ENCODE measurements at regions not wholly inside any gene's neighbourhood (a gene's known extent, or its start where the extent isn't known, plus 50 kb on each side); places are given as distances from the start of the nearest gene placed in this dataset.

DNA sequence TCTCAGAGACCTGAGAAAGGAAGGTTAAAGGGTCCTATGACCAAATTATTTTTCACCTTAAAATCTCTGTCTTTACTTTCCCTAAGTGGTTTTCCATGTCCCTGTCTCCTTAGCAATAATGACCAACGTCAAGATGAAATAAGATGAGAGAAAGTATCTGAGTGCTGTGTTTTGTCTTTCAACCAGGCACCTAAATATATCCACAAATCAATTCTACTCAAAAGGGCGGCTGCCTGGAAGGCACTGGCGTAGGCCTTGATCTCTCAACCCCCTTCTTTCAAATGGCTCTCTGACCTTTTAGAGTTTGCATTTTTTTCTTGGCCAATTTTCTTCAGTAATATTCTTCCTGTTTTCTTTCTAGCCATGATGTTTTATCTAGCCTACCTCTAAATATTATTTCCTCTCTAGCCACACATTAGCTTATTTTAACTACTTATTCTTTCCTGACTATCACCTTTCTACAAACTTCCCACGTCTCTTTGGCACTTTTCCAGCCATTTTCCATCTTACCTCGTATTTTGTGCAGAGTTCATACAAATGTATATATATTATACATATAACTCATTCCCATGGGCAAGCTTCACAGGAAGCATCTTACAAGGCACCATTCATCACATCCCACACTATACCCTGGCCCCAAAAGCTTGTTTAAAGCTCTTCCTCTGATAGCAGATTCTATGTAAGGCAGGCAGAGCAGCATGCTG, 204.5 kb downstream of the SNX18 start:
- FAIRE-seq (no peak), DNase-seq (ENCODE audit: insufficient read length, low spot score) (no peak)

- FAIRE-seq (no peak), DNase-seq (ENCODE audit: insufficient read length, low spot score) (no peak)
Observed at GRCh38 chr5:54721116-54721515, 203.6 kb downstream of the SNX18 start.

DNA sequence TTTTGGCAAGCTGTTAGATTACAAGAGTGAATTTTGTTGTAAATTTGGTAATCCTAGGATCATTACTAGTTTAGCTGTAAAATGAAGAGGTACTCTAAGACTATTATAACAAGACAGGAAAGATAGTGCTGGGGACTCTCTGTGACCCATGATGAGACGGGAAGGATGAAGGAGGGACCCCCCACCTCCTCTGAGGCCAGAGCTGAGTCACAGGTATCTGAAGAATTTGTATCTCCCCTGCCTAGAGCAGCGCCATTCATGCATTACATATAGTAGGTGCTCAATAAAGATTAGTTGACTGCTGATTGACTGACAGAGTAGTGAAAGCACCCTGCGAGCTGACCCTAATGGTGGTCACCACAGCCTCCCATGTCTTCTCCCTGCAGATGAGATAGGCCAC, 202.8 kb downstream of the SNX18 start:
- FAIRE-seq: no peak
- no peak for DNase-seq (ENCODE audit: insufficient read length, low spot score)

DNA sequence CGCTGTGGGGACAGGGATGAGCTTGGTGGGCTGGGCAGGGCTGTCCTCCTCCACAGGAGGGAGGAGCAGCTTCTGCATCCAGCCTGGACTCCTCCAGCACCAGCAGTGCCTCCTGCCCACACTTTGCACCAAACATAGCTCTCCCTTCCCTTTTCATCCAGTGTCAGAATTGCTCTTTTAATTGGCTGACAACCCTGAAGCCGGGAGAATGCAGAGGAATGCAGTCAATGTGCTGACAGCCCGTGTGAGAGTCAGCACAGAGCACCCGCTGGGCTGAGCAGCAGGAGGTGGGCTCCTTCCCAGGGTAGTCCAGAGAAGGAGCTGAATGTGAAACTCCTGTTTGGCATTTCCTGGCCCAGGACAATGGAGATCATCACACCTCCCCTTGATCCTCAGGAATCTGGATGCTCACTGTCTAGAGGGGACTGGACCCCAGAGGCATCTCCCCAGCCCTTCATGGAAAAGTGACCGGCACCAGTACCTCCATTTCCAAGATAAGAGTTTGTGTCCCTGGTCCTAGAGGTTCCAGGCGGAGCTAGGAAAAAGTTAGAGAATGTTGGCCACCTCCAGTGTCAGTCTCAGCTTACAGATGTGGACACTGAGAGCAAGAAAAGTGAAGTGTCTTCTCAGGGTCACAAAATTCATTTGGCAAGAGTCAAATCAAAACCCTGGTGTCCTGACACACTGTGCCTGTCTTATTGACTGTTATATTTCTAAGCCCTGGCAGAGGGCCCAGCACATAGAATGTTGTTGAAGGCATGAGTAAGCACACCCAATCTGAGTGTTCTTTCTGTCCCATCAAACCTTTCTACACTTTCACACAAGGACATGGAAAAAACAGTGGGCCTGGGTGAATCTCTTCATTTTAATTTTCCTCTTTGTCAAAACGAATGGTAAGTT, 202.1 kb downstream of the SNX18 start:
- DNase-seq (ENCODE audit: insufficient read length, low spot score) (no peak), FAIRE-seq (no peak)

DNA sequence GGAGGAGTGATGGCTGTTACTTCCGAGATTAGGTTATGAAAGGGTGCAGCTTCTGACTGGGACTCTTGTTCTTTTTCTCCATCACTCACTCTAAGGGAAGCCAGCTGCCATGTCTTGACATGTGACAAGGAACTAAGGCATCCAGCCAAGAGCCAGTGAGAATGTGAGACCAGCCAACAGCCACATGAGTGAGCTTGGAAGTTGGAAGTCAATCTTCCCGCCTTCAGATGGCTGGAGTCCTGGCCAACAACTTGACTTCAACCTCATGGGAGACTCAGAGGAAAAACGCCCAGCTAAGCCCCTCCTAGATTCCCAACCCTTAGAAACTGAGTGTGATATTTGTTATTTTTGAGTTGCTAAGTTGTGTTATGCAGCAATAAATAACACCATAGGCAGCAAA, 201.1 kb downstream of the SNX18 start:
- FAIRE-seq (no peak), DNase-seq (ENCODE audit: insufficient read length, low spot score) (no peak)

DNA sequence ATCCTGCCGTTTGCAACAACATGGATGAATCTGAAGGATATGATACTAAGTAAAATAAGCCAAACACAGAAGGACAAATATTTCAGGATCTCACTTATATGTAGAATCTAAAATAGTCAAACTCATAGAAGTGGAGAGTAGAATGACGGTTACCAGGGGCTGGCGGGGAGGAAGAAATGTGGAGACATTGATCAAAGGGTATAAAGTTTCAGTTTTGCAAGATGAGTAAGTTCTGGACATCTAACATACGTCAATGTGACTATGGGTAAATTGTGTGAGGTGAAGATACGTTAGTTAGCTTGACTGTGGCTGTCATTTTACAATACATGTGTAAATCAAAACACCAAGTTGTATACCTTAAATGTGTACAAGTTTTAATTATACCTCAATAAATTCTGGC, 200.3 kb downstream of the SNX18 start:
- FAIRE-seq: no peak
- no peak for DNase-seq (ENCODE audit: insufficient read length, low spot score)

GRCh38 chr5:54717459-54717858, 199.9 kb downstream of the SNX18 start:
- FAIRE-seq (no peak), DNase-seq (ENCODE audit: insufficient read length, low spot score) (no peak)

- DNase-seq (ENCODE audit: insufficient read length, low spot score) (no peak), FAIRE-seq (no peak)
Observed at GRCh38 chr5:54713923-54714581, 196.5 kb downstream of the SNX18 start.

DNA sequence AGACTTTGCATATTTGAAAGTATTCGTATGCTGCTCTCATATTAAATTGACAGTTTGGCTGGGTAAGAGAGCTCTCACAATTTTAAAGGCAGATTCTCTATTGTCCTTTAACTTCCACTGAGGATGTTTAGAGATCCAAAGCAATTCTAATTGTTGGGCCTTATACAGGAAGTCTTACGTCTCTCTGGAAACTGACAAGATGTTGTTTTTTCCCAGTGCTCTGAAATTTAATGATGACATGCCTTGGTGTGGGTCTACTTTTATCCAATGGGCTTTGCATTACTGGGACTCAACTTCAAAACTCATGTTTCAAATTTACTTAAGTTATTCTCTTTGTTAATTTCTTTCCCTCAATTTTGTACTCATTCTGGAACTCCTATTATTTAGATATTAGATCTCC, 191.5 kb downstream of the SNX18 start:
- no peak for FAIRE-seq
- no peak for DNase-seq (ENCODE audit: insufficient read length, low spot score)

GRCh38 chr5:54707841-54708240, 190.3 kb downstream of the SNX18 start:
- DNase-seq (ENCODE audit: insufficient read length, low spot score): no peak
- no peak for FAIRE-seq

DNA sequence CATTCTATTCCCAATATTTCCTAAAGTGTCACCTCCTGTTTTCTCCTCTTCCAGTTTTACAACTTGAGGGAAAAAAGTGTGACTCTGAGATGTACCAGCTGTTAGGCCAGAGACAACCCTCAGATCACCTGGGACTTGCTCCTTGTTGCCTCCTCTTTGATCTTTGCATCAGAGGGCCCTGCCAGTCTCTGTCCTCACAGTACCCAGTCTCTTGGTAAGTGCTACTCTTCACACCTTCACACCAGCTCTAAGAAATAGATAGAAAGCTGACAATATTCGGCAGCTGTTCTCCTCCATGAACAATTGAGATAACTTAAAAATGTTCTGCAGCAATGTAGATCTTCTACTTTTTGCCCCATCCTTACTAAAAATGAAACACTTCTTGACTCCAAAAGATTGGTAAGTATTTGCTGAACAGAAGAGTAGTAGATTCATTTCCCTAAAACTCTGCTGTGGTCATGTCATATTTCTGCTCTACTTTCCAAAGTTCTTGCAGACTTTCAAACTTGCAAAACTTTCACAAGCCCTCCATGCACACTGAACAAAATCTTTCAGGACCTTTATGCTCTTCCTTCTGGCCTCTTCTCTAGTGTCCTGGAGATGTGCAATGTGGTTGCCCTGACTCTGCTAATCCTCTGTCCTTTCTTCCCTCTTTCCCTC, 188.6 kb downstream of the SNX18 start:
- DNase-seq (ENCODE audit: insufficient read length, low spot score) (no peak), FAIRE-seq (no peak)

DNA sequence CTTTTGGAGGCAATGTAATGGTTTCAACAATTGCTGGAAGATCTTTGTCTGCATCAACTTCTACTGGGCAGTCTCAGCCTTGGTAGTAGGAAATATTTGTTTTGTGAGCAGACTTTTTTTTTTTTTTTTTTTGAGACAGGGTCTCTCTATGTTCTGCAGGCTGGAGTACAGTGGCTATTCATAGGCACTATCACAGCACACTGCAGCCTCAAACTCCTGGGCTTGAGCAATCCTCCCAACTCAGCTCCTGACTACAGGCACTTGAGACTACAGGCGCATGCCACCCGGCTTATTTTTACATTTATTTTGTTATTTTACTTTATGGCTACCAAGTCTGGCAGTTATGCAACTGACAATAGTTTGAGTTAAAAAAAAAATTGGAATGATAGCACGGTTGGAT, 187.3 kb downstream of the SNX18 start:
- no peak for DNase-seq (ENCODE audit: insufficient read length, low spot score)
- no peak for FAIRE-seq

DNA sequence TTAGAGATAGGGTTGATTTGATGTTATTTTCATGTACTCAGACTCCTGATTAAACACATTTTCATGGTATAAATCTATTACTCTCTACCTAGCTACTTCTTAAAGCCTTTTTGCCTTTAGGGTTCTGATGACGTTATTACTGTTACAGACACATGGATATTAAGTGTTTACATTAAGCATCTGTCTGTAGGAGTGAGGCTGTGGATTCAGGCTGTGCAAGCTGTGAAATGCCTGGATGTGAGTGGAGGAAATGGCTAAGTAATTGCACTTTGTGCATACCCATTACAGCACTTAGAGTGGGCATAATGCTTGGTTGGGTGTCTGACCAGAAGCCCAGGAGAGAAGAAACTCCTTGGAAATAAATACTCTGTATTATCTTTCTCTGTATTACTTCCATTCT, 186.8 kb downstream of the SNX18 start:
- DNase-seq (ENCODE audit: insufficient read length, low spot score) (no peak), FAIRE-seq (no peak)

DNA sequence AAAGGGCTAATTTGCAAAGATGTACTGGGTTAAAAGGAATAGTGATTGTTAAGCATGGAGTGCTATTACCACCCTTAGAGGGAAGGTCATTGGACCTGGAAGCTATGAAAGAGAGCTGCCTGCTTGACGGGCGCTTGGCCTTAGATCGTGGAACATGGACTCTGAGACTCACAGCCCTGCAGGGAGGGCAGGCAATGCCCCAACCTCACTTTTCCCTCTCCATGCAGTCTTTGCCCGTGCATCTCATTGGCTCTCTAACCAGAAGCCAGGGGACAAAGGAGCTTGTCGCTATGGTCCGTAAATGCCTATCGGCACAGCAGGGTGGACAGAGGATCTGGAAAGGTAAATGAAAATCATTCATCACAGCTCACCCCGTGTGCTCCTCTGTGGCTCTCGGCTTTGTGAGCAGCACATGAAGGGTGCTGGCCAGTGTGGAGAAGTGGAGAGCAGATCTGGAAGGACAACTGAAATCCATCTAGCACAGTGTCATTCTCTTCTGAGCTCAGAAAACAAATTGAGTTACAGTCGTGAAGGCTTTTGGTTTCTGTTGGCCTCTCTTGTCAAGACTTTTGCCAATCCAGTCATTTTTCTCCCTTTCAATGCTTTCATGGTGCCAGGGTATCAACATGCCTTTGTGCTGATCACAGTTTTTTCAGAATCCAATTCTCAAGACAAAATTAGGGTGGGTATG, 186.2 kb downstream of the SNX18 start:
- DNase-seq (ENCODE audit: insufficient read length, low spot score): no peak
- FAIRE-seq: no peak

DNA sequence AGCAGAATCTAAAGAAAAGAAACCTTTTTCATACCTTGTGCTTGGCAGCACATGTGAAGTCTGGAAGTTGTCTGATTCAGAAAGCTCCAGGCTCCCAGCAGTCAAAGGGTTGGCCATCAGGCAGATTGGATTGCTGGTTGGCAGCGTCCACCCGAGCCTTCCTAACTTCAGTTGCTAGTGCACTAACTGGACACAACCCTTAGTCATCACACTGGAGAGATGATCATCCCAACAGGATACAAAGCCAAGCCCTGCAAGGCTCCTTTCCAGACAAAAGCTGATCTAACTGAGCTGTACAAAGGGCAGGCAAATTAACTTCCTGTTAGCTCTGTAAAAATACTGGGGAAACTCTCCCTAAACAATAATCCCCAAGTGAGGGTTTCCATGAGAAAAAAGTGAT, 185.6 kb downstream of the SNX18 start:
- FAIRE-seq (no peak), DNase-seq (ENCODE audit: insufficient read length, low spot score) (no peak)

- no peak for DNase-seq (ENCODE audit: insufficient read length, low spot score)
- FAIRE-seq: no peak
Observed at GRCh38 chr5:54702470-54702869, 184.9 kb downstream of the SNX18 start.

GRCh38 chr5:54700986-54701578, 183.5 kb downstream of the SNX18 start:
- no peak for DNase-seq (ENCODE audit: insufficient read length, low spot score)
- no peak for FAIRE-seq

- DNase-seq (ENCODE audit: insufficient read length, low spot score) (no peak), FAIRE-seq (no peak)
Observed at GRCh38 chr5:54696931-54697330, 179.4 kb downstream of the SNX18 start.

DNA sequence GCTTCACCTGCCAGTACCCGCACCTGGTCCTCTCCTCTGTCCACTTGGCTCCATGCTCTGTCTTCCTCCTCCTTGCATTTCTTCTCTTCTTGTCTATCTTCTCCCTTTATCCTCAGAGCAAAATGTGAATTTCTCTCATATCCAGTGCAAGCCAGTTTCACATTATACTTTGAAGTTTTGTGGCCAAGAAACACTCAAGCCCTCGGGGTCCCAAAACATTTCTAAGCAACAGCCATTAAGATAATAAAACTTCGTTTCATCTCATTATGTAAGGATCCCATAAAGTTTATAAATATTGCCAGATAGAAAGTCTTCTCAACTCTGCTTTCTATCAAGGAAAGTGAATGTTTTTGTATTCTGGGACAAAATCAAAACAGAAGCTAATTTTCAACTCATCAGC, 178.8 kb downstream of the SNX18 start:
- FAIRE-seq (no peak), DNase-seq (ENCODE audit: insufficient read length, low spot score) (no peak)

Measured in GM19239 (cell line).